ENCODE measurements at regions not wholly inside any gene's neighbourhood (a gene's known extent, or its start where the extent isn't known, plus 50 kb on each side); places are given as distances from the start of the nearest gene placed in this dataset.

GRCh38 chr17:63341276-63341675 is 104.8 kb downstream of the CYB561 start:
- no peak for DNase-seq

DNA sequence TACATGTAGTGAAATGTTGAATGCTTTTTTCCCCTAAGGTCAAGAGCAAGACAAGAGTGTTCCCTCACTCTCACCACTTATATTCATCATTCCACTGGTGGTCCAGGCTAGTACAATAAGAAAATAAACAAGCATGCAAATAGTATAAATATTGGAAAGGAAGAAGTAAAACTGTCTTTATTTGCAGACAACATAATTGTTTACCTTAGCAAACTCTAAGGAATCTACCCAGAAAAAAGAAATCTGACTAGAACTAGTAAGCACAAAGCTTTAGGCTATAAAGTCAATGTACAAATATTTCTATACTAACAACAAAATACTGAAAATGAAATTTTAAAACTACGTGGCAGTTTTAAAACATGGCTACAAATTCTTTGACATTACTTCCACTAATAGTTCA is 101.7 kb downstream of the CYB561 start:
- no peak for DNase-seq

DNA sequence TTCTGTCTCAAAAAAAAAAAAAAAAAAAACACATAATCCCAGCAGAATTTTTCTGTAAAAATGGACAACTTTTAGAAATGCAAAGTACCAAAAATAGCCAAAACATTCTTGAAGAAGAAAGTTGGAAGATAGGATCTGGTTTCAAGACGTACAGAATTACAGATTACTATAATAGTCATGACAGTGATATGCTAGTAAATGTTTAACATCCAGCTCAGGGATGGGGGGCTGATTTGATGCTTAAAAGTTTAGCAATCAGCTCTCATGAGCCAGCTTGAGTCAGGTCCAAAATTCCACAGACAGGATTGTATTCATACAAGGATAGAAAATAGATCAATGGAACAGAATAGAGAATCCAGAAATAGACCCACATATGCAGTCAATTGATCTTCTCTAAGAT is 100.5 kb downstream of the CYB561 start:
- no peak for DNase-seq

GRCh38 chr17:63347475-63347874 is 98.6 kb downstream of the CYB561 start:
- DNase-seq, result no peak

DNA sequence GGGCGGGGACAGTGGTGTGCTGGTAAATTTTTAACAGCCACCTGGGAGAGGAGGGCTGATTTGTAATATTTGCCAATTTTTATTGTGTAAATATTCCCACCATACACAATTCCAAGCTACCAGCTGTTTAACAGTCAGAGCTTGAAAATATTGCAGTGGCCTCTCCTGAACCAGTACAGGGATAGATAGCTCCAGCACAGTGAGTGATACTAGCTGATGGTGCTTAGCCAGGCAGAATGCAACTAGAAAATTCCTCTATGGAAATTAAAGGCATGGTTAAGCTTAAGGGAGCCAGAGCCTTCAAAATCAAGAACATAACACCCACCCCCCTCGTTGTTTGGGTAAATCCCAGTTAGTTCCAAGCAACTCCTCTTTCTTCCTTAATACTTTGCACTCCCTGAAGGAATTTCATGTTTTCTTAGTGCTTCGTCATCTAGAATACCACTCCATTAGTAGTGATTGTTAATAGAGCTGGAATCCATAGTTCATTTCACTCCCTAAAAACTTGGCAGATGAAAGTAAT is 96.6 kb downstream of the CYB561 start:
- DNase-seq, result no peak

- no peak for DNase-seq
Measured at GRCh38 chr17:63350364-63350763, 95.7 kb downstream of the CYB561 start.

- DNase-seq, result no peak
Measured at GRCh38 chr17:63354256-63354655, 91.8 kb downstream of the CYB561 start.

DNA sequence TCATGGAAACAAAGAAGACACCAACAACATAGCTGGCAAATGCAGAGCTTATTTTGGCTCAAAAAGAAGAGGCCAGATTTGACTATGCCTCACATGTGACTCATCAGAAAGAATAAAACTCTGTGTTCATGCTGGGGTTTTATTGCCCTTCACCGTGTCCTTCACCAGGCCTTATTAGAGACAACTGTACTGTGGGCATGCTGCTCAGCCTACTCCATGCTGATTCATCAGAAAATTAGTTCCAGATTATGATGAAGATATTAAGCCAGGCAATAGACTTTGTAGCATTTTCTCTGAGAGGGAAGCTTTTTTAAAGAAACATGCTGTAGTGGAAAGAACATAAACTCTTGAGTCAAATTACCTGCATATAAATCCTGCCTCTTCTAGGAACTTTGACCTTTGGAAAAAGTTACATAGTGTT is 89.8 kb downstream of the CYB561 start:
- no peak for DNase-seq

- no peak for DNase-seq
Measured at GRCh38 chr17:63358111-63358839, 87.8 kb downstream of the CYB561 start.

DNA sequence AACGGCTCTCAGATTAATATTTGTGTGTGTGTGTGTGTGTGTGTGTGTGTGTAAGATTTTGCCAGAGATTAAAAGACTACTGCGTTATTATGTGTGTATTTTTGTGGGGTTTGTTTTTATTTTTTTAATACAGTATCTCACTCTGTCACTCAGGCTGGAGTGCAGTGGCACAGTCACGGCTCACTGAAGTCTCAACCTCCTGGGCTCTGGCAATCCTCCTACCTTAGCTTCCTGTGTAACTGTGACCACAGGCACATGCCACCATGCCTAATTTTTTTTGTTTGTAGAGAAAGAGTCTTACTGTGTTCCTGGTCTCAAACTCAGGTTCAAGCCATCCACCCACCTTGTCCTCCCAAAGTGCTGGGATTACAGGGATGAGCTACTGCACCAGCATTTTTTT is 87.2 kb downstream of the CYB561 start:
- no peak for DNase-seq

DNA sequence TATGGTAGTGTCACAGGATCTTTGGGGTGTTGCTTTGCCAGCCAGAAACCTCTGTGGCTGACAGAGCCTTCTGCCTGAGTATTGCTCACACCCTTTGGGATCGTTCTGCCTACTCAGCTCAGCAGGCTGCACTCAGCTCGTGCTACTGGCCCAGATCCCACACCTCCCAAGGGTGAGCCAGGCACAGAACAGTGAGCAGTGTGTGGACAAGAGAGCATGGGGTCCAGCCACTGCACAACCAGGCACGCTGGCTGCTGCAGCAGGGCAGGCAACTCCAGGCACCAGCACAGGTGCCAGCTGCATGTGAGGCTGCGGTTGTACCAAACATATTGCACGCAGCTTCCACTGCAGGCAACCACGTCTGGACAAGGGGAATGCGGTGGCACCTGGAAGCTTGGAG is 84.9 kb downstream of the CYB561 start:
- DNase-seq, result no peak

DNA sequence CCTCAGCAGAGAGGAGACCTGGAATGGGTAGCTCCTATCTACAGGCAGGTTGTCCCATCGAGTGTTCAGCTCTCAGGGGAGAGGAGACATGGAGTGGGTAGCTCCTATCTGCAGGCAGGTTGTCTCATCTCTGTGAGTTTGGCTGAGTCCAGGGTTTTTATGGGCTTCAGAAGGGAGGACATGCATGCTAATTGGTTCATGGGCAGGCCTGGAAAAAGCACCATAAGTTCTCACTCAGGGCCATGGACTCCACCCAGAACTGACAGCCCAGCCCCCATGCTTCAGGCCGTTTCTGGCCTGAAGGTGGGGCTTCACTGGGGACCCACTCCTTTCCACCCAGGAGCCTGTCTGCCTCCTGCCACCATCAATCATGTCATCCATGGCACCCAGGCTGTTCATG is 84.0 kb downstream of the CYB561 start:
- no peak for DNase-seq

DNA sequence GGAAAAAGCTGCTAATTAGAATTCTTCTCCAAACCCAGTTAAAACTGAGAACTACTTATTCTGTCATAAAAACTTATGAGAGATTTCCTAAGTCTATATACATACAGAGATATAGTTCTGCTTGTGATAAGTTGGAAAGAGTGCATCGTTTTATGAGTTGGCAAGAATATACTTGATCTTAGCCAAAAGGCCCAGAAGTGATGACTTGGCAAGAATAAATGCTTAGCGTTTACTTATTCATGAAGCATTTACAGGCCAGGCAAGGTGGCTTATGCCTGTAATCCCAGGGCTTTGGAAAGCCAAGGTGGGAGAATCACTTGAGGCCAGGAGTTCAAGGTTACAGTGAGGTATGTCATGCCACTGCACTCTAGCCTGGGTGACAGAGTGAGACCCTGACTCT is 81.7 kb downstream of the CYB561 start:
- DNase-seq, result no peak

- DNase-seq, result no peak
Measured at GRCh38 chr17:63364944-63365343, 81.2 kb downstream of the CYB561 start.

GRCh38 chr17:63365366-63366240 is 80.5 kb downstream of the CYB561 start:
- no peak for DNase-seq

DNA sequence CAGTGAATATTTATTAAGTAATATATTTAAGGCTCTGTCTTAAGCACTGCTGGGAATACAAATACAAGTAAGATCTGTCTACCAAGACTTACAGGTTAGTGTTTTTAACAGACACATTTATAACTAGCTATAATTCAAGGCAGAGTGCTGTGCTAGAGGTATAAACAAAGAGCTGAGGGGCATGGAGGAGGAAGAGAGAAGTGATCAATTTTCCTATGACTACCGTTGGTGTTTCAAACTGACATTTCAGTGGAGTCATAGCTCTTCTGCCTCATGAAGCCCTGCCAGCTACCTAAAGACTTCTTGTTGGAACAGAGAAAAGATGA is 79.9 kb downstream of the CYB561 start:
- DNase-seq, result no peak

DNA sequence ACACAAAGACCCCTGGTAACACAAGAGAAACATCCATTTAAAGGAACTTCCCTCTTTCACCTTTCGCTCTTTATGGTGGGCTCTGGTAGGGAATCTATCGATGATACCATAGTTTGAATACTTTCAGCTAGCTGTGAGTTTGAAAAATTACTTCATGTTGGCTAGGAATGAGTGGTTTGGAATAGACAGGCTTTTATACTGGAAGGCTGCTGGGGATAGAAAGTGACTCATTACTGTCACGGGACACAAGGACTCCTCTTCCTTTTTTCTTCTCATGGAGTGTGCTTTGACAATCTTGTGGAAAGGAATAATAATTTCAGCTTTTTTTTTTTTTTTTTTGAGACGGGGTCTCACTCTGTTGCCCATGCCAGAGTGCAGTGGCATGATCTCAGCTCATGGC is 76.9 kb downstream of the CYB561 start:
- no peak for DNase-seq

DNA sequence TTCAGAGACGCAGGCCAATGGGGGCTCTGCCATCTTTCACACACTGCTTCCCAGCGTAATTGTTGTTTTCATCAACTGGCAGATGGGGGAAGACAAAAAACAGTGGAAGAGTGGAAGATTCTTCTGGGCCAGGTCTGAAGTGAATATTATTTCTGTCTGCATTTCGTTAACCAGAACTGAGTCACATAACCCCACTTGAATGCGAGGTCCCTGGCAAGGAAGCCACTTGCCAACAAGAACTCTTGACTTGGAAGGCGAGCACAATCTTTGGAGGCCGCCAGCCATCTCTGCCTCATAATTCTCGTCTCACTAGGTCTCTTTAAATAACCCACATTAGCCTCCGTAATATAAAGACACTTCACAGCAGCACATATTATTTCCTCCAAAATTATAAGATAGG is 75.4 kb downstream of the CYB561 start:
- DNase-seq, result no peak

- no peak for DNase-seq
Measured at GRCh38 chr17:63376949-63377348, 69.2 kb downstream of the CYB561 start.

GRCh38 chr17:63378411-63379375 is 67.4 kb downstream of the CYB561 start:
- no peak for DNase-seq

GRCh38 chr17:63379636-63380035 is 66.5 kb downstream of the CYB561 start:
- no peak for DNase-seq

GRCh38 chr17:63381101-63381729 is 64.9 kb downstream of the CYB561 start:
- DNase-seq, result no peak
